Fibroblast of peridontal ligament (primary cell): ENCODE measurements at regions not wholly inside any gene's neighbourhood (a gene's known extent, or its start where the extent isn't known, plus 50 kb on each side); places are given as distances from the start of the nearest gene placed in this dataset.

ENCODE experiments used
- DNase-seq: peaks from one replicate; pipeline ENCODE4 v3.0.0-alpha.2; 2010; ENCODE audit errors: extremely low read depth

DNA sequence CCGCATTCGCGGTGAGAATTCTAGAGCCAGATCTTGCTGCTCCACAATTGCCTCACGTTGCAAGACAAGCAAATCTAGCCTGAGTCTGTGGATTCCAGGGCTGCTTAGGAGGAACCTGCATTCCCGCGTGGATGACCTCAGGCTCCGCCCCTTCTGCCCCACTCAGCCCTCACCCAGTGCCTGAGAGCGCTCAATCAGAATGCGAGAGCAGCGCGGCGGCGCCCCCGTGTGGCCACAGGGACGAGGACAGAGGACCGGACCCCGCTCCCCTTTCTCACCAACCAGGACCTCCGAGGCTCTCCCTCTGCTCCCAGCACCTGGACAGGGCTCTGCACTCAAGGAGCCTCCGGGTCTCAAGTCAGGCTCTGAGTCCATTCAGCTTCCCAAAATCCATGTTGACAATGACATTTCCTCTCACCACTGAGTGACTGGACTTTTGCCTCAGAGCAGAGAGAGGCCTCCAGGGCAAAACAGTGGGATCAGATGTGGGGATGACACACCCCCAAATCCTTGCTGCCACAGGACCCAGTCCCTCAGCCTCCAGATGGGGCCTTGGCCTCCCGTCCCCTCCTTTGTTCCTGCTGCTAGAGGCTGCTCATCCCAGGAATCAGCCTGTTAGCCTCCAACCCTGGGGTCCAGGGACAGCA lies 52.0 kb downstream of the RPP21 start:
- peak; percentile 58 for DNase-seq

DNA sequence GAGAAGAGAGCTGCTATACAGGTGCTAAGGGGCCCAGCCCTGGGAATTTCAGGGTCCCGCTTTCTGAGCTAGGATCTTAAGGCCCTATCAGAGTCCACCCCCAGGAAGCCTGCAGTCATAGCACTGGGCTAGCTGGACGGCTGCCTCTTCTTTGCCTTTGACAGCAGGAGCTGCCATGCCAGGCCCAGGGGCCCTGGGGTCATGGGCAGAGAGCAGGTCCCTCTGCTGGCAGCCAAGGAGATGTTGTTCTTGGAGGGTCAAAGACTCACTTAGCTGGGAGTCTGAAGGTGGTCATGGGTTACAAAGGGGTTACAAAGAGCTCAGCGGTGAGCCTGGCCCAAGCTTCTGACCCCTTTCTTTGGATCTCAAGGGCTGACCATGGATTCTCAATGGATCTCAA lies 52.7 kb downstream of the RPP21 start:
- DNase-seq, result no peak

DNA sequence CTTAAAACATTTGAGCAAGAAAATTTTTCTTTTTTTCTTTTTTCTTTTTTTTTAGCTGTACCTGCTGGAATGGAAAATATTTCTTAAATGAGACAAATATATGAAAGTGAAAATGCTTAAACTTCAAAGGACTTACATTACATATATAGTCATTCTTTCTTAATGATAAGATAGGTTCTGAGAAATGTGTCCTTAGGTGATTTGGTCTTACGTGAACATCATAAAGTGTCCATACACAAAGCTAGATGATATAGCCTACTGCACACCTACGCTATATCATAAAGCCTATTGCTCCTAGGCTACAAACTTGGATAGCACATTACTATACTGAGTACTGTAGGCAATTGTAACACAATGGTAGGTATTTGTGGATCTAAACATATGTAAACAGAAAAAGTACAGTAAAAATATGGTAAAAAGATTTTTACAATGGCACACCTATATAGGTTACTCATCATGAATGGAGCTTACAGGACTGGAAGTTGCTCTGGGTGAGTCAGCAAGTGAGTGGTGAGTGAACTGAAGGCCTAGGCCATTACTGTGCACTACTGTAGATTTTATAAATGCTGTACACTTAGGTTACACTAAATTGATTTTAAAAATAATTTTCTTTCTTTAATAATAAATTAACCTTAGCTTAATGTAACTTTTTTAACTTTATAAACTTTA lies 54.6 kb downstream of the RPP21 start:
- no peak for DNase-seq

DNA sequence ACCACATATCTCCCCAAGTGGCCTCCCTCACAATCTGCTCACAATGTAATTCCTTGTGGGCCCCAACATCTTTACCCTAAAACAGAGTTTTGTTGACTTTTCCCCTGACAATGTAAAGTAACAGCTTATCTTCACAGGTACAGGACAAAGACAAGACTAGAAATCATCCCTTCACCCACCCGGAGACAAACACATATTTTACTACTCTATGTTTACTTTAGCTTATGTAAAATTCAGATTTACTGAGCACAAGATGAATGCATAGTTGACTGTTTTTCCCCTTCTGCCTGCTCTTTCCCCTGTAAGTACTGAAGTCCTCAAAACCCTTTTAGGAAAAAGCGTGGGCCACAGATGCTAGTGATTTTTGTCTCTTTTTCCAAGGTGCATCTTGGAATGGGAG lies 61.0 kb downstream of the RPP21 start:
- DNase-seq, result no peak

DNA sequence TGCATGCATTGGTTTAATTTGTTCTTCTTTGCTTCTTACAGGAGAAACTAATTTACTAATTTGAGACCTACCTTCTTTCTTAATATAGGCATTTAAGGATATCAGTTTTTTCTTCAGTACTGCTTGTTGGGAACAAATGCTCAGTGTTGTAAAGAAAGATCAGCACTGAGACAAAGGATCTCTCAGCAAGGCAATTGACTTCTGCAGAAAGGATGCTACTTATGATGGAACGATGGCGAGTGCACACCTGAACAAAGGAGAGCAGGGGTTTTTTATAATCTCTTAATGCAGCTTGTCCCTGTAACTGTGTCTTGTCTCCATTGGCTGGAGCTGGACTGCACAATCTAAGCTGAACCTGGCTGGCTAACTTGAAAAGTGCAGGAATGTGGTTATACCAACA lies 64.2 kb downstream of the RPP21 start:
- no peak for DNase-seq

DNA sequence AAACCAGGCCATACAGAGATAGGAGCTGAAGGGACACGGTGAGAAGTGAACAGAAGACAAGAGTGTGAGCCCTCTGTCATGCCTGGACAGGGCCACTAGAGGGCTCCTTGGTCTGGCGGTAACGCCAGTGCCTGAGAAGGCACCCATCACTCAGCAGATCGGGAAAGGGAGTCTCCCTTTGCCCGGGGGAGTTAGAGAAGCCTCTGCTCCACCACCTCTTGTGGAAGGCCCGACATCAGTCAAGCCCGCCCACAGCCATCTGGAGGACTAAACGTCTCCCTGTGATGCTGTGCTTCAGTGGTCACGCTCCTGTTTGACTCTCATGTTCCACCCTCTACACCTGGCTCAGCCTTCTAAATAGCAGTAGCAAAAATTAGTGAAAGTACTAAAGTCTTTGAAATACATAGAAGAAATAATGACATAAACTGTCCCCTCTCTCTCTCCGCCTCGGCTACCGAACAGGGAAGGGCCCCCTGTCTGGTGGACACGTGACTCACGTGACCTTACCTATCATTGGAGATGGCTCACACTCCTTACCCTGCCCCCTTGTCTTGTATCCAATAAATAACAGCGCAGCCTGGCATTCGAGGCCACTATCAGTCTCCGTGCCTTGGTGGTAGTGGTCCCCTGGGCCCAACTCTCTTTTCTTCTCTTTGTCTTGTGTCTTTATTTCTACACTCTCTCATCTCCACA lies 66.7 kb downstream of the RPP21 start:
- peak; percentile 44 for DNase-seq

DNA sequence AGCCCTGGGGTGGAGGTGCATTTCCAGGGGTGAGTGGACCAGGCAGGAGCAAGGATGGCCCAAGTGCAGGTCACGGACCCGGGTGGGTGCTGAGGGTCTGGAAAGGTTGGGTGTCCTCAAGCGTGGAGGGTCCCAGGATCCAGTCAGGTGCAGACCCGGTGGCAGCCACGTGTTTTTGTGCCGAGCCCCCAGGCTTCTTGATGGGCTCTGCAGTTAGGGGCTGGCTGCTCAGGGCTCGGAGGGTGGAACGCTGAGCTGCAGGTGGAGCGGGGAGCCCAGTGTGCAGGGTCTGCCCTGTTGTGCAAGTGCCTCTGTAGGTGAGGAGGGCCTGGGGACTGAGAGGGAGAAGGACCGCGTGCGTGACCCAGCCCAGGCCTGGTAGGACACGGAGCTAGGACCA lies 70.9 kb upstream of the HLA-E start:
- DNase-seq, result no peak

DNA sequence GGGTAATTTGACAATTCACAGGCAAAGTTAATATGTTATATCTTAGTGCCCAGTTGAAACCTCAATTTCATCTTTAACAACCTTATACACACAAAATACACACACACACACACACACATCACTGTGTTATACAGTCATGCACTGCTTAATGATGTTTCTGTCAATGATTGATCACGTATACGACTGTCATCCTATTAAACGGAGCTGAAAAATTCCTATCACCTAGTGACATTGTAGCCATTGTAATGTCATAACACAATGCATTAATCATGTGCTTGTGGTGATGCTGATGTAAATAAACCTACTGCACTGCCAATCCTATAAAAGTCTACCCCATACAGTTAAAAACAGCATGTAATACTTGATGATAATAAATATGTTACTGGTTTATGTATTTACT lies 64.8 kb upstream of the HLA-E start:
- no peak for DNase-seq
